Fibroblast of upper back skin (primary cell): ENCODE measurements at regions not wholly inside any gene's neighbourhood (a gene's known extent, or its start where the extent isn't known, plus 50 kb on each side); places are given as distances from the start of the nearest gene placed in this dataset.
"Not testable (repeated sequence)": the region's sequence is repeated elsewhere in the genome, so short reads cannot be mapped to it uniquely, and the experiment has no call there.

ENCODE experiments used
- DNase-seq: peaks from one replicate; pipeline ENCODE4 v3.0.0-alpha.2; 2013

- no peak for DNase-seq
These were observed 100.8 kb upstream of the LYZL2 start for GRCh38 chr10:30730306-30730705.

GRCh38 chr10:30728766-30729165 lies 99.2 kb upstream of the LYZL2 start:
- DNase-seq: no peak

GRCh38 chr10:30728127-30728526 lies 98.6 kb upstream of the LYZL2 start:
- DNase-seq: no peak

GRCh38 chr10:30727524-30727923 lies 98.0 kb upstream of the LYZL2 start:
- DNase-seq: no peak

GRCh38 chr10:30726783-30727414 lies 97.3 kb upstream of the LYZL2 start:
- DNase-seq: peak; percentile 59

- DNase-seq: no peak
These were observed 96.1 kb upstream of the LYZL2 start for GRCh38 chr10:30725661-30726060.

GRCh38 chr10:30724296-30724695 lies 94.7 kb upstream of the LYZL2 start:
- peak; percentile 19 for DNase-seq

GRCh38 chr10:30722956-30723620 lies 93.5 kb upstream of the LYZL2 start:
- DNase-seq: no peak

GRCh38 chr10:30719832-30720231 lies 90.3 kb upstream of the LYZL2 start:
- no peak for DNase-seq

GRCh38 chr10:30709700-30710358 lies 80.3 kb upstream of the LYZL2 start:
- DNase-seq: no peak

GRCh38 chr10:30709229-30709628 lies 79.7 kb upstream of the LYZL2 start:
- no peak for DNase-seq

- DNase-seq: no peak
These were observed 78.7 kb upstream of the LYZL2 start for GRCh38 chr10:30708234-30708633.

GRCh38 chr10:30706189-30706588 lies 76.6 kb upstream of the LYZL2 start:
- not testable (repeated sequence) for DNase-seq

- no peak for DNase-seq
These were observed 76.1 kb upstream of the LYZL2 start for GRCh38 chr10:30705625-30706149.

GRCh38 chr10:30705101-30705624 lies 75.6 kb upstream of the LYZL2 start:
- no peak for DNase-seq

GRCh38 chr10:30704601-30705100 lies 75.1 kb upstream of the LYZL2 start:
- DNase-seq: not testable (repeated sequence)

- no peak for DNase-seq
These were observed 74.6 kb upstream of the LYZL2 start for GRCh38 chr10:30704026-30704600.

- not testable (repeated sequence) for DNase-seq
These were observed 73.9 kb upstream of the LYZL2 start for GRCh38 chr10:30703446-30703845.

GRCh38 chr10:30702860-30703259 lies 73.3 kb upstream of the LYZL2 start:
- DNase-seq: no peak

- DNase-seq: peak; percentile 59
These were observed 72.1 kb upstream of the LYZL2 start for GRCh38 chr10:30701451-30702173.

GRCh38 chr10:30697806-30698205 lies 68.3 kb upstream of the LYZL2 start:
- DNase-seq: no peak

- not testable (repeated sequence) for DNase-seq
These were observed 67.7 kb upstream of the LYZL2 start for GRCh38 chr10:30697221-30697620.
